ENCODE measurements at regions not wholly inside any gene's neighbourhood (a gene's known extent, or its start where the extent isn't known, plus 50 kb on each side); places are given as distances from the start of the nearest gene placed in this dataset.

DNA sequence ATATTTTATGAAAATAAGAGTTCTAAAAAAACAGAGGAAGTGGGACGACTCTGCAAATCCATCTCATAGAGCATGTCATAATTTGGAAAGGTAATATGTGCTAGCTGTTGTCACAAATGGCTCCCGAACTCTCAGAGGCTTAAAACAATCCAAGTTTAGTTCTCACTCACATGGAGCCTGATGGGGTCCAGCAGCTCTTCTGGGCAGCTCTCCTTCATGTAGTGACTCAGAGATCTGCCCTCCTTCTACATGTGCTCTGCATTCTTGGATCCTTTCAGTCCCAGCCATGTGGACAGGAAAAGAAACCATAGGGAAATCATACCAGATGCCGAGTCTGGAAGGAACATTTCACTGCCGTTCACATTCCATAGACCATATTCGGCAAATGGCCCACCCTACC lies 180.1 kb upstream of the APCDD1 start:
- Histone ChIP-seq H3K4me2 (ENCODE audit: control insufficient read depth, extremely low read depth, insufficient read depth, low read depth, low read length) (no peak overlapping the region), H4K20me1 (ENCODE audit: control insufficient read depth, extremely low read depth, insufficient read depth, low read length) (no peaks in the 10 kb centered on the region), H3K9ac (ENCODE audit: control insufficient read depth, extremely low read depth, insufficient read depth, low read length) (no peak overlapping the region), H3K36me3 (ENCODE audit: control insufficient read depth in 2 of 2, extremely low read depth in 1 of 2, insufficient read depth in 2 of 2, low read length in 2 of 2) (no peaks in the 10 kb centered on the region), H2AFZ (ENCODE audit: control insufficient read depth, low read length) (no peak overlapping the region), H3K9me3 (ENCODE audit: control insufficient read depth, low read depth, low read length) (no peaks in the 10 kb centered on the region), H3K27ac (ENCODE audit: control insufficient read depth, insufficient read depth, low read length) (no peak overlapping the region), H3K9me1 (ENCODE audit: control insufficient read depth, extremely low read depth, insufficient read depth, low read length) (no peaks in the 10 kb centered on the region), H3K4me3 (ENCODE audit: control insufficient read depth in 2 of 3, extremely low read depth in 1 of 3, insufficient read depth in 2 of 3, low read depth in 1 of 3, low read length in 3 of 3) (no peak overlapping the region), H3K79me2 (ENCODE audit: control insufficient read depth, insufficient read depth, low read length) (no peaks in the 10 kb centered on the region), H3K4me1 (ENCODE audit: control insufficient read depth, extremely low read depth, insufficient read depth, low read length) (no peaks in the 10 kb centered on the region), H3K27me3 (ENCODE audit: control insufficient read depth, extremely low read depth, insufficient read depth, low read length) (no peaks in the 10 kb centered on the region)
- FAIRE-seq (no peak), DNase-seq (ENCODE audit: low read depth, low spot score) (no peak)
- dilution Hi-C loops (cut with MboI; ENCODE audit: extremely low pct_ligation_motif_present, low sequenced_read_pairs), result no loop called here
- TF ChIP-seq, protein P1, sequence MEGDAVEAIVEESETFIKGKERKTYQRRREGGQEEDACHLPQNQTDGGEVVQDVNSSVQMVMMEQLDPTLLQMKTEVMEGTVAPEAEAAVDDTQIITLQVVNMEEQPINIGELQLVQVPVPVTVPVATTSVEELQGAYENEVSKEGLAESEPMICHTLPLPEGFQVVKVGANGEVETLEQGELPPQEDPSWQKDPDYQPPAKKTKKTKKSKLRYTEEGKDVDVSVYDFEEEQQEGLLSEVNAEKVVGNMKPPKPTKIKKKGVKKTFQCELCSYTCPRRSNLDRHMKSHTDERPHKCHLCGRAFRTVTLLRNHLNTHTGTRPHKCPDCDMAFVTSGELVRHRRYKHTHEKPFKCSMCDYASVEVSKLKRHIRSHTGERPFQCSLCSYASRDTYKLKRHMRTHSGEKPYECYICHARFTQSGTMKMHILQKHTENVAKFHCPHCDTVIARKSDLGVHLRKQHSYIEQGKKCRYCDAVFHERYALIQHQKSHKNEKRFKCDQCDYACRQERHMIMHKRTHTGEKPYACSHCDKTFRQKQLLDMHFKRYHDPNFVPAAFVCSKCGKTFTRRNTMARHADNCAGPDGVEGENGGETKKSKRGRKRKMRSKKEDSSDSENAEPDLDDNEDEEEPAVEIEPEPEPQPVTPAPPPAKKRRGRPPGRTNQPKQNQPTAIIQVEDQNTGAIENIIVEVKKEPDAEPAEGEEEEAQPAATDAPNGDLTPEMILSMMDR (optimal IDR thresholded peaks at IDR 0.05 in 1 of 3, IDR thresholded peaks at IDR 0.05 in 1 of 3, conservative IDR thresholded peaks at IDR 0.05 in 1 of 3; ENCODE audit: extremely low read depth in 1 of 3, insufficient read depth in 2 of 3, low read length in 3 of 3), result no peak
- TF ChIP-seq EZH2 (IDR thresholded peaks at IDR 0.05; ENCODE audit: low read length), result no peak

DNA sequence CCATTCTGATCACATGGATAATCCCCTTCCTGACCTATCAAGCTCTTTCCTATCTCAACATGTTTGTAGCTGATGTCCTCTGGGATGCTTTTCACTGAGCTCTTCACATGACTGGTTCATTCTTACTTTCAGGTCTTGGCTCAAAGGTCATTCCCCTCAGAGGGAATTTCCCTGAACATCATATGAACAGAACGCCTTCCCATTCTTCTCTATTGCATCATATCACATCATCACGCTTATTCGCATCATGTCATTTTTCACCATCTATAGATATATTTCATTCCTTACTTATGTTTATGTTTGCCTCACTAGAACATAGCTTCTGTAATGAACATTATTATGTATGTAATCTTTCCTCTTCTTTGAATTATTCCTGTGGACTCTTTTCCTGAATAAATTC lies 178.9 kb upstream of the APCDD1 start:
- H3K9me3 ChIP-seq (ENCODE audit: control insufficient read depth, low read depth, low read length), result no peaks in the 10 kb centered on the region
- FAIRE-seq (no peak), DNase-seq (ENCODE audit: low read depth, low spot score) (no peak)
- no peaks in the 10 kb centered on the region for H3K79me2 ChIP-seq (ENCODE audit: control insufficient read depth, insufficient read depth, low read length)
- no peaks in the 10 kb centered on the region for H3K27me3 ChIP-seq (ENCODE audit: control insufficient read depth, extremely low read depth, insufficient read depth, low read length)
- dilution Hi-C loops (cut with MboI; ENCODE audit: extremely low pct_ligation_motif_present, low sequenced_read_pairs), result no loop called here
- no peaks in the 10 kb centered on the region for H3K36me3 ChIP-seq (ENCODE audit: control insufficient read depth in 2 of 2, extremely low read depth in 1 of 2, insufficient read depth in 2 of 2, low read length in 2 of 2)
- H3K27ac ChIP-seq (ENCODE audit: control insufficient read depth, insufficient read depth, low read length), result no peak overlapping the region
- H3K4me3 ChIP-seq (ENCODE audit: control insufficient read depth in 2 of 3, extremely low read depth in 1 of 3, insufficient read depth in 2 of 3, low read depth in 1 of 3, low read length in 3 of 3), result no peak overlapping the region
- no peaks in the 10 kb centered on the region for H4K20me1 ChIP-seq (ENCODE audit: control insufficient read depth, extremely low read depth, insufficient read depth, low read length)
- H3K4me2 ChIP-seq (ENCODE audit: control insufficient read depth, extremely low read depth, insufficient read depth, low read depth, low read length), result no peak overlapping the region
- no peak for TF ChIP-seq EZH2 (IDR thresholded peaks at IDR 0.05; ENCODE audit: low read length)
- TF ChIP-seq, protein P1 (optimal IDR thresholded peaks at IDR 0.05 in 1 of 3, IDR thresholded peaks at IDR 0.05 in 1 of 3, conservative IDR thresholded peaks at IDR 0.05 in 1 of 3; ENCODE audit: extremely low read depth in 1 of 3, insufficient read depth in 2 of 3, low read length in 3 of 3), result no peak
- H3K4me1 ChIP-seq (ENCODE audit: control insufficient read depth, extremely low read depth, insufficient read depth, low read length), result no peaks in the 10 kb centered on the region
- H2AFZ ChIP-seq (ENCODE audit: control insufficient read depth, low read length), result no peak overlapping the region
- H3K9me1 ChIP-seq (ENCODE audit: control insufficient read depth, extremely low read depth, insufficient read depth, low read length), result no peaks in the 10 kb centered on the region
- H3K9ac ChIP-seq (ENCODE audit: control insufficient read depth, extremely low read depth, insufficient read depth, low read length), result no peak overlapping the region

Data from keratinocyte (primary cell).